ENCODE measurements at regions not wholly inside any gene's neighbourhood (a gene's known extent, or its start where the extent isn't known, plus 50 kb on each side); places are given as distances from the start of the nearest gene placed in this dataset.
"Not testable (repeated sequence)": the region's sequence is repeated elsewhere in the genome, so short reads cannot be mapped to it uniquely, and the experiment has no call there.

DNA sequence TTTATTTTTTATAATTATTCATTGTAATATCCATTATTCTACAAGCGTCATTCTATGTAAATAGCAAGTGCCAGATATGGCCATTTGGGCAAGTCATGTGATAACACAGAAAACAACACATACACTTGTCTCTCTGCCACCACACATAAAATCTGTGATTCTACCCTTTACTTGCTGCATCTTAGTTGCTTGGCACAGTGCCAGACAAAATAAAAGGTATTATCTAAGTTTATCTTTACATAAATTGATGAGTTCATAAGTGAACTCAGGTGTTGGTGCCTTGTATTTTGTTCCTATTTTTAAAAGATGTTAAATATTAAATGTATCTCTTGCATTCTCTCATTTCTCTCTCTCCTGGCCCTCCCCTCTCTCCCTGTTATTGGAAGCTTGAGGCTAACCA, 1458.7 kb downstream of the CDH11 start:
- intact Hi-C loops (cut with micrococcal nuclease), result no loop called here
- no peaks in the 10 kb centered on the region for H3K4me1 Mint-ChIP-seq

DNA sequence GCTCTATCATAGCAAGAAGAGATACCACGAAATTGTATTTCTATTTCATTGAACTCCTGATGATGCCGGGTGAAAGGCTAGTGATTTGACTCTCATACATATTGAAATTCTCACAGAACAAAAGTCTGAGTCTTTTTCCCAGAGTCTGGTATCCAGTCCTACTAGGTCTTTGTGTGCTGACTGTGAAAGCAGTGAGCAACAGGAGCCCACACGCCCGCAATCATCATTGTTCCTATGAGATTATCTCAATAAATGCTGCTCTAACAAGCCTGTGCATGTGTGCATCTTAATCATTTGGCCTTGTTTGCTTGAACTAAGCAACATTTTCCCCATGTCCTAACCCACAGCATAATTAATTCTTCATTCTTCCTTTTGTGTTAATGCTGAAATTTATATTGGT, 1466.0 kb downstream of the CDH11 start:
- TF ChIP-seq, protein P1, sequence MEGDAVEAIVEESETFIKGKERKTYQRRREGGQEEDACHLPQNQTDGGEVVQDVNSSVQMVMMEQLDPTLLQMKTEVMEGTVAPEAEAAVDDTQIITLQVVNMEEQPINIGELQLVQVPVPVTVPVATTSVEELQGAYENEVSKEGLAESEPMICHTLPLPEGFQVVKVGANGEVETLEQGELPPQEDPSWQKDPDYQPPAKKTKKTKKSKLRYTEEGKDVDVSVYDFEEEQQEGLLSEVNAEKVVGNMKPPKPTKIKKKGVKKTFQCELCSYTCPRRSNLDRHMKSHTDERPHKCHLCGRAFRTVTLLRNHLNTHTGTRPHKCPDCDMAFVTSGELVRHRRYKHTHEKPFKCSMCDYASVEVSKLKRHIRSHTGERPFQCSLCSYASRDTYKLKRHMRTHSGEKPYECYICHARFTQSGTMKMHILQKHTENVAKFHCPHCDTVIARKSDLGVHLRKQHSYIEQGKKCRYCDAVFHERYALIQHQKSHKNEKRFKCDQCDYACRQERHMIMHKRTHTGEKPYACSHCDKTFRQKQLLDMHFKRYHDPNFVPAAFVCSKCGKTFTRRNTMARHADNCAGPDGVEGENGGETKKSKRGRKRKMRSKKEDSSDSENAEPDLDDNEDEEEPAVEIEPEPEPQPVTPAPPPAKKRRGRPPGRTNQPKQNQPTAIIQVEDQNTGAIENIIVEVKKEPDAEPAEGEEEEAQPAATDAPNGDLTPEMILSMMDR (IDR thresholded peaks at IDR 0.05), result no peak
- Mint-ChIP-seq H3K36me3 (ENCODE audit: low read depth) (no peaks in the 10 kb centered on the region), H3K4me3 (no peak overlapping the region), H3K4me1 (no peaks in the 10 kb centered on the region), H3K9me3 (peaks cover 4% of the 10 kb centered on the region), H3K27me3 (no peaks in the 10 kb centered on the region), H3K27ac (no peak overlapping the region)
- intact Hi-C loops (cut with micrococcal nuclease), result no loop called here
- ATAC-seq (ENCODE audit: low read depth), result no peak
- CTCF ChIA-PET, result no interaction called here
- POLR2A ChIA-PET, result no interaction called here
- no peak for DNase-seq

More for the DNA sequence above, 1458.7 kb downstream of the CDH11 start:
- Mint-ChIP-seq H3K27me3 (no peaks in the 10 kb centered on the region), H3K4me3 (no peak overlapping the region), H3K27ac (no peak overlapping the region), H3K36me3 (ENCODE audit: low read depth) (no peaks in the 10 kb centered on the region), H3K9me3 (no peaks in the 10 kb centered on the region)
- TF ChIP-seq, protein P1 (IDR thresholded peaks at IDR 0.05), result no peak
- ATAC-seq (ENCODE audit: low read depth) (no peak), DNase-seq (no peak)
- ChIA-PET CTCF (no interaction called here), POLR2A (no interaction called here)

GRCh38 chr16:63653044-63653839, 1468.6 kb downstream of the CDH11 start:
- H3K4me1 Mint-ChIP-seq, result no peaks in the 10 kb centered on the region
- peaks cover 7% of the 10 kb centered on the region for H3K9me3 Mint-ChIP-seq
- no peak overlapping the region for H3K4me3 Mint-ChIP-seq
- H3K27ac Mint-ChIP-seq, result no peak overlapping the region
- TF ChIP-seq, protein P1 (IDR thresholded peaks at IDR 0.05), result no peak
- intact Hi-C loops (cut with micrococcal nuclease), result no loop called here
- H3K27me3 Mint-ChIP-seq, result no peaks in the 10 kb centered on the region
- POLR2A ChIA-PET, result no interaction called here
- CTCF ChIA-PET, result no interaction called here
- DNase-seq (no peak), ATAC-seq (ENCODE audit: low read depth) (no peak)
- no peaks in the 10 kb centered on the region for H3K36me3 Mint-ChIP-seq (ENCODE audit: low read depth)

DNA sequence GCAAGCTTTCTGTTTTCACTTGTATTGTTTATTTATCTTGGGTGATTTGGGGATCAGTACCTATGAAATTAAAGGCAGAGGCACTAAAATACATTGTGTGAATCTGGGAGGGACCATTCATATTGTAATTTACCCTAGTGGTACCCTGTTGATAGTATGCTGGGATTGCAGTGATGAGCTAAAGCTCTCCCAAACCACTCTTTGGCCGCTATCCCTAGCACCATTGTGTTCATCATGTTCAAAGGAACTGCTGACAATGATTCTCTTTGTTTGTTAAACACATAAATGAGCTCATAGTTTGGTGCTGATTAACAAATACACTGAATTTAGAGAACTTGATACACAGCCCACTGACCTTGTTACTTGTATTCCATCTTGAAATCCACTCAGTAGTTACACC, 1469.8 kb downstream of the CDH11 start:
- peaks cover 7% of the 10 kb centered on the region for H3K9me3 Mint-ChIP-seq
- DNase-seq (no peak), ATAC-seq (ENCODE audit: low read depth) (no peak)
- H3K36me3 Mint-ChIP-seq (ENCODE audit: low read depth), result no peaks in the 10 kb centered on the region
- CTCF ChIA-PET, result no interaction called here
- H3K4me1 Mint-ChIP-seq, result no peaks in the 10 kb centered on the region
- POLR2A ChIA-PET, result no interaction called here
- no peak overlapping the region for H3K27ac Mint-ChIP-seq
- no peak overlapping the region for H3K4me3 Mint-ChIP-seq
- TF ChIP-seq, protein P1 (IDR thresholded peaks at IDR 0.05), result no peak
- no peaks in the 10 kb centered on the region for H3K27me3 Mint-ChIP-seq
- intact Hi-C loops (cut with micrococcal nuclease), result no loop called here

DNA sequence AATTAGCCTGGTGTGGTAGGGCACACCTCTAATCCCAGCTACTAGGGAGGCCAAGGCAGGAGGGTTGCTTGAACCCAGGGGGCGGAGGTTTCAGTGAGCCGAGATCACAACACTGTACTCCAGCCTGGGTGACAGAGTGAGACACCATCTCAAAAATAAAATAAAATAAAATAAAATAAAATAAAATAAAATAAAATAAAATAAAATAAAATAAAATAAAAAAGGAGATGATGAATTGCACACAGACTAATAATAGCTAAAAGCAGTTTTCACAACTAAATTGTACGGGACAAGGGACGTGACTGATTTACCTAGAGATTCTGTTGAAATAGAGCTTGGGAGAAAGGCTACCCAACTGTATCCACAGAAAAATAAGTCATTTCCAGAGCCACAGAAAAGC, 1471.3 kb downstream of the CDH11 start:
- DNase-seq (no peak), ATAC-seq (ENCODE audit: low read depth) (no peak)
- TF ChIP-seq, protein P1 (IDR thresholded peaks at IDR 0.05), result no peak
- Mint-ChIP-seq H3K27me3 (no peaks in the 10 kb centered on the region), H3K9me3 (peaks cover 10% of the 10 kb centered on the region), H3K27ac (no peak overlapping the region), H3K4me1 (no peaks in the 10 kb centered on the region), H3K4me3 (no peak overlapping the region), H3K36me3 (ENCODE audit: low read depth) (no peaks in the 10 kb centered on the region)
- ChIA-PET POLR2A (no interaction called here), CTCF (no interaction called here)
- intact Hi-C loops (cut with micrococcal nuclease), result no loop called here

DNA sequence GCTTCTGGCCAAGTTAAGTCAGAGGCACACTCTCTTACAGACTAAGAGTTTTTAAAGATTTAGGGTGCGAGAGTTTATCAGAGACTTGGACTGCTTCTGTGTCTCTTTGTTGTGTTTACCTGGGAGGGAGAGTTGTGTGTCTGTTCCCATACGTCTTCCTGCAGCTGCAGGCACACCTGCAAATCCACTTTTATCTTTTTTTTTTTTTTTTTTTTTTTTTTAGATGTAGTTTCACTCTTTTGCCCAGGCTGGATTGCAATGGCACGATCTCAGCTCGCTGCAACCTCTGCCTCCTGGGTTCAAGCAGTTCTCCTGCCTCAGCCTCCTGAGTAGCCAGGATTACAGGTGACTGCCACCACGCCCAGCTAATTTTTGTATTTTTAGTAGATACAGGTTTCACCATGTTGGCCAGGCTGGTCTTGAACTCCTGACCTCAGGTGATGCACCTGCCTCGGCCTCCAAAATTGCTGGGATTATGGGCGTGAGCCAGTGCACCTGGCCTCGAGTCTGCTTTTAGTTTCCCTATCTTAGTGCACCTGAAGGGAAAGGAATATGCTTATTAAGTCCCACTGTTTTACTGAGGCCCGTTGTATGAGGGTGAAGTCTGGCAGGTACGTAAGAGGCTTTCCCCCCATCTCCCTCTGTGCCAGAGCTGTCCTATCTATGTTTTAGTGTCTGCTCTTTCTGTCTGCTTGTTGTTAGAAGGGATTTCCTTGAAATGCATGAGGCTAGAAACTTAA, 1488.0 kb downstream of the CDH11 start:
- ATAC-seq (ENCODE audit: low read depth); H3K27me3 Mint-ChIP-seq; intact Hi-C loops (cut with micrococcal nuclease); H3K4me3 Mint-ChIP-seq; H3K36me3 Mint-ChIP-seq (ENCODE audit: low read depth); H3K27ac Mint-ChIP-seq; H3K4me1 Mint-ChIP-seq; DNase-seq; POLR2A ChIA-PET; CTCF ChIA-PET: not testable (repeated sequence)
- peaks cover 17% of the 10 kb centered on the region for H3K9me3 Mint-ChIP-seq

Data from activated B cell treated with CpG ODN at 0.5 μM for 24 hours (primary cell).